MV-4-11 (cell line): ENCODE measurements at regions not wholly inside any gene's neighbourhood (a gene's known extent, or its start where the extent isn't known, plus 50 kb on each side); places are given as distances from the start of the nearest gene placed in this dataset.

Experiments used
- DNase-seq: peaks from one replicate; lab custom pipeline; 2025; lab: John Stamatoyannopoulos, UW

DNA sequence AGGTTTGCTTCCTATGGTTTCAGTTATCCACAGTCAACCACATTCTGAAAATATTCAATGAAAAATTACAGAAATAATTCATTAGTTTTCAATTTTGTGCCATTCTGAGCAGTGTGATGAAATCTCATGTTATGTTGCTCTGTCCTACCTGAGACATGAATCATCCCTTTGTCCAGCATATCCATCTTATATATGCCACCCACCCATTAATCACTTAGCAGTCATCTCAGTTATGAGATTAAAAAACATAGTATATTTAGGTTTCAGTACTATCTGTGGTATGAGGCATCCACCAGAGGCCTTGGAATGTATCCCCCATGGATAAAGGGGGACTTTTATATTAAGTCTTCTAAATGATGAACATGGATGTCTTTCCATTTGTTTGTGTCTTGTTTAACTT lies 64.7 kb upstream of the PROK2 start:
- DNase-seq, result no peak

DNA sequence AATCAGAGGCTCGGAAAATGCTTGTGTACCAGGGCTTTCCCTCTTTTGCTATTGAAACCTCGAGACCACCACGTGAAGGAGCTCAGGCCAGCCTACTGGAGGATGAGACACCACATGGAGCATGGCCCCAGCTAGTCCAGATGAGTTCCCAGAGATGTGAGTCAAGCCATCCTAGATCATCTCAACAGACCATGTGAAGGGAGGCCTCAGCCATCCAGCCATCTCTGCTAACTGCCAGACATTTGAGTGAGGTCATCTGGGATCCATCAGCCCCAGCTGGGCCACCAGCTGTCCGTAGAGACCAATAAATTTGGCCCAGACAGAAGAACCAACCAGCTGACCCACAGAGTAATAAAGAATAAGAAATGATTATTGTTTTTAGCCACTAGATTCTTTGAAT lies 62.8 kb upstream of the PROK2 start:
- DNase-seq, result no peak

DNA sequence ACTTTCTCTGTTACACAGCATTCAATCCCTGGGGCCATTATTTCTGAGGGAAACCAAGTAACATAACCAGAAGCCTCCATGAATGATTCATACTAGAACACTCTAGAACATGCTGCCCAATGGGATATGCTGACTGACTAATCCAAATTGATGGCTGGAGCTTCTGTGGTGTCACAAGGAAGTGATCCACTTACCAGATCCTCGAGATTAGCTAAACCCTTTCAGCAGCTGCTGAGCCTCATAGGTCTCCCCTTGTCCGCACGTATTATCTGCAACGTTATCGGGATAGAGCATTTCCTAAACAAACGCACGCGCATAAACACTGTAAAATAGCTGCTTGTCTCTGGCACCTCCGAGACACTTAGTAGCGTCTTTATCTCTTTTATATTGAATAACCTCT lies 61.2 kb upstream of the PROK2 start:
- DNase-seq, result no peak

DNA sequence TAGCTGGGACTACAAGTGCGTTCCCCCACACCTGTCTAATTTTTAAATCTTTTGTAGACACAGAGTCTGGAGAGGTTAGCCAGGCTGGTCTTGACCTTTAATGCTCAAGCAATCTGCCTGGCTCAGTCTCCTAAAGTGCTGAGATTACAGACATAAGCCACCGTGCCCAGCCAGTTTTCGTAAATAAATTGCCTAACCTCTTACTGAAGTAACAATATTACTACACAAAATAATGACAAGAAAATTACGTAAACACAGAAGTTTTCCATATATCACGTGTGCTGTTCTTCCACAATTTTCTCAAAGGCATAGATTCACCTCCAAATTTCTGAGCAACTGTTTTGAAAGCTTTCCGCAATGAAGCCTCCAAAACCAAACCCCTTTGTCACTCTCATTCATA lies 58.1 kb upstream of the PROK2 start:
- DNase-seq, result no peak

DNA sequence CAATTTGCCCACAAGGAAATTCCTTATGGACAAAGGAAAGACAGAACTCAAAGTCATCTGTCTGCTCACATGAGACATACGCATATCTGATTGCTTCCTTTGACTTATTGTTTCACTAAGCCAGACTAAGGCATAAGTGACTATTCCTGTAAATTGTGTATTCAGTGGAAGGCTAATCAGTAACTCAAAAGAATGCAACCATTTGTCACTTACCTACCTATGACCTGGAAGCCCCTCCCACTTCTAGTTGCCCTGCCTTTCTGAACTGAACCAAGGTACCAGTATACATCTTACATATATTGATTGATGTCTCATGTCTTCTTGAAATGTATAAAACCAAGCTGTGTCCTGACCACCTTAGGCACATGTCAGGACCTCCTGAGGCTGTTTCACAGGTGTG lies 53.5 kb upstream of the PROK2 start:
- DNase-seq, result no peak
